Colonic mucosa (tissue), 4 donors: ENCODE measurements at regions not wholly inside any gene's neighbourhood (a gene's known extent, or its start where the extent isn't known, plus 50 kb on each side); places are given as distances from the start of the nearest gene placed in this dataset.
"Not testable (repeated sequence)": the region's sequence is repeated elsewhere in the genome, so short reads cannot be mapped to it uniquely, and the experiment has no call there.

Source experiments
- DNase-seq: peaks from one replicate; pipeline ENCODE4 v3.0.0-alpha.2; 2020
- H3K27ac ChIP-seq: fragments of 200-600 bp; one replicate; pipeline ENCODE4 v1.8.0; 2021
- H3K27me3 ChIP-seq: fragments of 200-600 bp; one replicate; pipeline ENCODE4 v1.8.0; 2021
- H3K36me3 ChIP-seq: fragments of 200-600 bp; one replicate; pipeline ENCODE4 v1.8.0; 2021
- H3K4me1 ChIP-seq: fragments of 200-600 bp; one replicate; pipeline ENCODE4 v1.8.0; 2021; ENCODE audit warnings: mild to moderate bottlenecking
- H3K4me3 ChIP-seq: fragments of 200-600 bp; one replicate; pipeline ENCODE4 v1.8.0; 2021
- H3K9ac ChIP-seq, 2 donors: one replicate each; pipeline ENCODE4 v1.7.0; 2013; ENCODE audit warnings: control low read depth in 2 of 2, low read depth in 2 of 2, low read length in 2 of 2
- H3K9me3 ChIP-seq: fragments of 200-600 bp; one replicate; pipeline ENCODE4 v1.8.0; 2021
- intact Hi-C: fragments of 100-400 bp; cut with DNase I; formaldehyde crosslinking; loops from one replicate; pipeline ENCODE4 v1.14.1; 2022
- TF ChIP-seq, protein P1 (sequence below): fragments of 200-600 bp; IDR thresholded peaks from one replicate; pipeline ENCODE4 v1.8.0; 2022; ENCODE audit warnings: antibody characterized with exemption, mild to moderate bottlenecking
- donor health status: healthy.
- donor health status: DM: no; HTN: no; CAD: no.
- donor health status: DM: no; HTN: no; CAD: no.

DNA sequence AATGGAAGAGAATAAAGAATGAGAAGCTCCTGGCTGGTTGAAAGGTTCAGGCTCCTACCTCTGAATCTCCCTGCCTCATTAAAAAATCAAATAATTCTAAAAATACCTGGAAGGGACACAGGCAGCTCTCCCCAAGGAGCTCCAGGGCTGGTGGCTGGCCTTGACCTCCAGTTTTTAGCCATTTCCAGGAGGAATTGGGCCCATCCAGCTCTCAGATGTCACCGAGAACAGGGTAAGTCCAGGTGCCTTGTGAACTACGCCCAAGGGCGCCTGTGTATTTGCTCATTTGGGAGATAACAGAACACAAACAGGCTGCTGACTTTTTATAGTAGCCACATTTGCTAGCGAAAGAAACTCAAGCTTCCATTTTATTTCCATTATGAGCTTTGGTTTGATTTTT lies 321.0 kb upstream of the C1orf174 start:
- no peak for DNase-seq
- H3K27ac ChIP-seq, result no peak overlapping the region
- no peaks in the 10 kb centered on the region for H3K36me3 ChIP-seq
- no peaks in the 10 kb centered on the region for H3K9me3 ChIP-seq
- TF ChIP-seq, protein P1, sequence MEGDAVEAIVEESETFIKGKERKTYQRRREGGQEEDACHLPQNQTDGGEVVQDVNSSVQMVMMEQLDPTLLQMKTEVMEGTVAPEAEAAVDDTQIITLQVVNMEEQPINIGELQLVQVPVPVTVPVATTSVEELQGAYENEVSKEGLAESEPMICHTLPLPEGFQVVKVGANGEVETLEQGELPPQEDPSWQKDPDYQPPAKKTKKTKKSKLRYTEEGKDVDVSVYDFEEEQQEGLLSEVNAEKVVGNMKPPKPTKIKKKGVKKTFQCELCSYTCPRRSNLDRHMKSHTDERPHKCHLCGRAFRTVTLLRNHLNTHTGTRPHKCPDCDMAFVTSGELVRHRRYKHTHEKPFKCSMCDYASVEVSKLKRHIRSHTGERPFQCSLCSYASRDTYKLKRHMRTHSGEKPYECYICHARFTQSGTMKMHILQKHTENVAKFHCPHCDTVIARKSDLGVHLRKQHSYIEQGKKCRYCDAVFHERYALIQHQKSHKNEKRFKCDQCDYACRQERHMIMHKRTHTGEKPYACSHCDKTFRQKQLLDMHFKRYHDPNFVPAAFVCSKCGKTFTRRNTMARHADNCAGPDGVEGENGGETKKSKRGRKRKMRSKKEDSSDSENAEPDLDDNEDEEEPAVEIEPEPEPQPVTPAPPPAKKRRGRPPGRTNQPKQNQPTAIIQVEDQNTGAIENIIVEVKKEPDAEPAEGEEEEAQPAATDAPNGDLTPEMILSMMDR, result no peak
- intact Hi-C loops, result no loop called here
- no peaks in the 10 kb centered on the region for H3K27me3 ChIP-seq
- no peak overlapping the region for H3K4me3 ChIP-seq
- no peaks in the 10 kb centered on the region for H3K4me1 ChIP-seq
- H3K9ac ChIP-seq, result no peak overlapping the region

DNA sequence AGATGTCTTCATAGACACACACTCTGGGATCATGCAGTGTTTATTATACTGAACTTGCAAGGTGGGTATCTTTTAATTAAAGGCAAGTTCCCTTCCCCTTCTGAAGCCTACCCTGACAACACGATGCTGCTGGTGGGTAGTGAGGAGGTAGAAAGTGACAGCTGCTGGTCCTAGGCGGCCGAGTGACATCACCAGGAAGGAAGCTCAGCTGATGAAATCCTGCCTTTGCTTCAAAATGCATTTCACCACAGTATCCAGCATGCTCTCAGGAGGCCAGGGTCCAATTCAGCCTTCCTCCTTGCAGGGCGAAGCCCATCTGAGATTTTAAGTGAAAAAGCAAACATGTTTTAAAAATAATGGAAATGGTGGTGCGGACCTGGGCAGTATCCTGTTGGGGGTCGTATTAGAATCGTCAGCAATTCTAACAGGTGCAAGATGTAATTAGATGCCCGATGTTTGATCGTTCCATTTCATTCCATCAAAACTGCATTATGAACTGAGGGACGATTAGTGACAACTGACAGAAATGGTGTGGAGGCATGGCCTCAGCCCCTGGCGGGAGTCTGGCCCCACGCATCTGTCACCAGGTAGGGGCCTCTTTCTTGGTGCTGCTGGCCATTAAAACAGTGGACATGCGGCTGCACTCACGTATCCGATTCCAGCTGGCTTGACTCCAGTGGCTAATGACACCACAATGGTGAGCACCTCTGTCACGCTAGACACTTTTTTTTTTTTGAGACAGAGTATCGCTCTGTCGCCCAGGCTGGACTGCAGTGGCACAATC lies 324.8 kb upstream of the C1orf174 start:
- no peaks in the 10 kb centered on the region for H3K27me3 ChIP-seq
- no peaks in the 10 kb centered on the region for H3K4me1 ChIP-seq
- H3K27ac ChIP-seq, result no peak overlapping the region
- DNase-seq, result no peak
- H3K9me3 ChIP-seq, result no peaks in the 10 kb centered on the region
- intact Hi-C loops, result no loop called here
- H3K4me3 ChIP-seq, result no peak overlapping the region
- H3K9ac ChIP-seq, result no peak overlapping the region
- H3K36me3 ChIP-seq, result no peaks in the 10 kb centered on the region
- TF ChIP-seq, protein P1, result no peak

DNA sequence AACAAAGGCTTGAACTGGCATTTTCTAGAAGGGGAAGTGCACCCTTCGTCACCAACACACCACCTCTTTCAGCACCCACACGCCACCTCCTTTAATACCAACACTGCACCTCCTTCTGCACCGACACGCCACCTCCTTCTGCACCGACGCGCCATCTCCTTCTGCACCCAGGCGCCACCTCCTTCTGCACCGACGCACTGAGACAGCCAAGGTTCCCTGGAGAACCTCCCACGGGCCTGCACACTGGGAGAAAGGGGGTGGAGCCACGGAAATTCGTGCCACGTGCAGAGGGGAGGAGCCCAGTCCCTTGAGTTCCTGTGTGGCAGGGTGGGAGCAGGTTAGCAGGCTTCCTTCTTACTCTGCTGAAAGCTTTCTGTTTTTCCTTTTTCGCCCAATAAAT lies 327.9 kb upstream of the C1orf174 start:
- intact Hi-C loops, result no loop called here
- H3K9me3 ChIP-seq, result no peaks in the 10 kb centered on the region
- H3K4me3 ChIP-seq, result no peak overlapping the region
- H3K36me3 ChIP-seq, result no peaks in the 10 kb centered on the region
- no peaks in the 10 kb centered on the region for H3K4me1 ChIP-seq
- H3K9ac ChIP-seq, result no peak overlapping the region
- no peak overlapping the region for H3K27ac ChIP-seq
- TF ChIP-seq, protein P1, result no peak
- H3K27me3 ChIP-seq, result no peaks in the 10 kb centered on the region
- no peak for DNase-seq

DNA sequence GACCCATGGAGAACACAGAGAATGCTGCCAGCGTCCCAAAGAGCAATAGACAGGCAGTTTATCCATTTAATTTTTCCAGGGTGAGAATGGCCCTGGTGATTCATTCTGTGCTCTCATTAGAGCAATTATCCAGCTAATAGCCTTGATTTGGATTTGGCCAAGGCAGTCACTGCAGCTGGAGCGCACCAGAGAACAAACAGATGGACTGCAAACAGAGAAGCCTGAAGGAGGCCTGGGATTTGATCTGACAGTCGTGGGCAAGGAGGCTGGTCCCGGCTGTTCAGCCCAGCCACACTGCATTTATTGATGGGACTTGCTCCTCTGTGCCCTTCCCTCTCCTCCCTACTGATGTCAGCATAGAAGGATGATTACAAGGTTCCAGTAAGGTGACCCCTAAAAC lies 353.9 kb upstream of the C1orf174 start:
- DNase-seq, result no peak
- H3K27ac ChIP-seq, result no peak overlapping the region
- intact Hi-C loops, result no loop called here
- TF ChIP-seq, protein P1, result no peak
- no peak overlapping the region for H3K4me3 ChIP-seq
- no peak overlapping the region for H3K9ac ChIP-seq
- no peaks in the 10 kb centered on the region for H3K4me1 ChIP-seq
- no peaks in the 10 kb centered on the region for H3K36me3 ChIP-seq
- H3K27me3 ChIP-seq, result no peaks in the 10 kb centered on the region
- H3K9me3 ChIP-seq, result no peaks in the 10 kb centered on the region

DNA sequence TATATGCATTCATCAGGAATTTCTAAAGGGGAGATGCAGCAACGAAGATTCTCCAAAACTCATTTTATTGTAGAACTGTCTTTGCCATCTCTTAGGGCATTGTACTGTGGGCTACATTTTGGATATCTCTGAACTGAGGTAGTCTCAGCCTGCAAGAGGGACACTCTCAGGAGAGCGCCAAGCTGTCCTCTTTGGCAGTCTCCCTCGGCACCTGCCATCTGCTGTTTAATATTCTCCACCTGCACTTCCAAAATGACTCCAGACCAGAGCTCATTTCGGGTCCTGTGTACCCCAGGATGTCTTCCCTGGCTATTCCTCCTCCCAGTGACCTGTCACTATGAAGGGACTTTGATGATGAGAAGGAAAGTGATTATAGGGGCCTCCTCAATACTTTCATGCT lies 356.3 kb upstream of the C1orf174 start:
- no peaks in the 10 kb centered on the region for H3K9me3 ChIP-seq
- H3K27me3 ChIP-seq, result no peaks in the 10 kb centered on the region
- no peak overlapping the region for H3K4me3 ChIP-seq
- H3K36me3 ChIP-seq, result no peaks in the 10 kb centered on the region
- intact Hi-C loops, result no loop called here
- no peak for DNase-seq
- no peak overlapping the region for H3K9ac ChIP-seq
- no peaks in the 10 kb centered on the region for H3K4me1 ChIP-seq
- TF ChIP-seq, protein P1, result no peak
- H3K27ac ChIP-seq, result no peak overlapping the region

DNA sequence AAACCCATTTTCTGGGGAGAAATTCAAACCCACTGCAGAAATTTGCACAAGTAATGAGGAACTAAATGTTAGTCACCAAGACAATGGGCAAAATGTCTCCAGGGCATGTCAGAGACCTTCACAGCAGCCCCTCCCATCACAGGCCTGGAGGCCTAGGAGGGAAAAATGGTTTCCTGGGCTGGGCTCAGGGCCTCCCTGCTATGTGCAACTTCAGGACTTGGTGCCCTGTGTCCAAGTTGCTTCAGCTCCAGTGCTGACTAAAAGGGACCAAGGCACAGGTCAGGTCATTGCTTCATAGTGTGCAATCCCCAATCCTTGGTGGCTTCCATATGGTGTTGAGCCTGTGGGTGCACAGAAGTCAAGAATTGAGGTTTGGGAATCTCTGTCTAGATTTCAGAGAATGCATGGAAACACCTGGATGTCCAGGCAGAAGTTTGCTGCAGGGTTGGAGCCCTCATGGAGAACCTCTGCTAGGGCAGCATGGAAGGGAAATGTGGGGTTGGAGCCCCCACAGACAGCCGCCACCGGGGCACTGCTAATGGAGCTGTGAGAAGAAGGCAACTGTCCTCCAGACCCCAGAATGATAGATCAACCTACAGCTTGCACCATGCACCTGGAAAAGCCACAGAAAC lies 358.2 kb upstream of the C1orf174 start:
- H3K9me3 ChIP-seq, H3K27me3 ChIP-seq, H3K36me3 ChIP-seq, intact Hi-C loops, H3K27ac ChIP-seq, DNase-seq, H3K4me1 ChIP-seq, H3K4me3 ChIP-seq, H3K9ac ChIP-seq: not testable (repeated sequence)
